Glutamatergic neuron (in vitro differentiated cells): ENCODE measurements at regions not wholly inside any gene's neighbourhood (a gene's known extent, or its start where the extent isn't known, plus 50 kb on each side); places are given as distances from the start of the nearest gene placed in this dataset.

Source experiments
- DNase-seq: peaks from one replicate; pipeline ENCODE4 v3.0.0; 2022
- H3K27ac Mint-ChIP-seq: one replicate; pipeline ENCODE4 v1.8.0; 2020; ENCODE audit warnings: mild to moderate bottlenecking, mixed read lengths, inconsistent platforms; ENCODE audit not compliant: unreplicated experiment
- H3K27me3 Mint-ChIP-seq: one replicate; pipeline ENCODE4 v1.8.0; 2020; ENCODE audit warnings: mild to moderate bottlenecking, moderate library complexity, mixed read lengths, inconsistent platforms; ENCODE audit not compliant: unreplicated experiment
- H3K36me3 Mint-ChIP-seq: one replicate; pipeline ENCODE4 v1.8.0; 2020; ENCODE audit warnings: mild to moderate bottlenecking, mixed read lengths, inconsistent platforms; ENCODE audit not compliant: unreplicated experiment
- H3K4me1 Mint-ChIP-seq: one replicate; pipeline ENCODE4 v1.8.0; 2020; ENCODE audit warnings: mild to moderate bottlenecking, low read depth, mixed read lengths, inconsistent platforms; ENCODE audit not compliant: unreplicated experiment
- H3K4me3 Mint-ChIP-seq: one replicate; pipeline ENCODE4 v1.8.0; 2020; ENCODE audit warnings: mild to moderate bottlenecking, mixed read lengths, inconsistent platforms; ENCODE audit not compliant: unreplicated experiment
- H3K9me3 Mint-ChIP-seq: one replicate; pipeline ENCODE4 v1.8.0; 2020; ENCODE audit warnings: mild to moderate bottlenecking, moderate library complexity, mixed read lengths, inconsistent platforms; ENCODE audit not compliant: unreplicated experiment
- CTCF ChIP-seq: fragments of 200-600 bp; sonication (generic); IDR thresholded peaks from one replicate; pipeline ENCODE4 v1.5.0; 2021; ENCODE audit not compliant: partially characterized antibody, unreplicated experiment

DNA sequence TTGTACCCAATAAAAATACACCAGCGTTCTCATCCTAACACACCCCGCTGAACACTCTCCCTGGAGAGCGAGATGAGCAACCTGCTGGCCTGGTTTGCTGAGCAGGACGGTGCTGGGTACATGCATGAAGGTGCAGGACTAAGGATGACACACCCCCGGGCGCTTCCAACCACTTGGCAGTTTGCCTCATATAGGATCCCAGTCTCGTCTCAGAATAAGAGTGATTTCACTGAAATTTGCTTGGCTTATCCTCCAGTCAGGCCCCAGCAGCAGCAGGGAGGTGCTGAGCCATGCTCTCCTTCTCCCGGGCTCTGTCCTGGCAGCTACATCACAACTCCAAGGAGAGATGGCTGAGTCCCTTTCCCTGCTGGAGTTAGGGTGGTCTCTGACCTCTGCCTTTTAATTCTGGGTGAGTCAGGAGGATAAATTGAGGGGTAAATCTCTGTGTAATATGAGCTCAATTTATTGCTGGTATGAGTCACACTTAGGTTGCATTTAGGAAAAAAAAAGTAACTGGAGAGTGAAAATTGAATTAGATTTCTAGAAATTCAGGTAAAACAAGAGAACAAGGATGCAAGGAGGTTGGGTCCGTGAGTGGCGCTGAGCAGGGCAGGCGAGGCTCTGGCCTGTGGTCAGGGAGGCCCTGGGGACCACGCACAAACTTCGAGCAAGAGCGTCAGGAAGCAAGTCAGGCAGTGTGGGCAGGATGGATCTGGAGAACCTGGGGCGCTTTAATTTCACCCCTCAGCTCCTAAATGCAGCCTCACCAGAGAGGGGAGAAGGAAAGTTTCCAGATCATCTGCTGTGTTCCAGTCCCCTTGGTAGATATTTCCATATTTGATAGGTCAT lies 974.0 kb downstream of the TBC1D22A start:
- TF ChIP-seq CTCF, result no peak
- Mint-ChIP-seq H3K4me3 (no peak overlapping the region), H3K27me3 (peaks cover 6% of the 10 kb centered on the region), H3K9me3 (peaks cover 15% of the 10 kb centered on the region), H3K36me3 (peaks cover 13% of the 10 kb centered on the region), H3K4me1 (no peaks in the 10 kb centered on the region), H3K27ac (no peak overlapping the region)
- no peak for DNase-seq

GRCh38 chr22:47734511-47734910 lies 972.1 kb downstream of the TBC1D22A start:
- no peak overlapping the region for H3K4me3 Mint-ChIP-seq
- peaks cover 15% of the 10 kb centered on the region for H3K9me3 Mint-ChIP-seq

GRCh38 chr22:47727641-47728040 lies 965.2 kb downstream of the TBC1D22A start:
- peaks cover 8% of the 10 kb centered on the region for H3K9me3 Mint-ChIP-seq
- no peak overlapping the region for H3K4me3 Mint-ChIP-seq
- peaks cover 1% of the 10 kb centered on the region for H3K27me3 Mint-ChIP-seq
- no peak overlapping the region for H3K27ac Mint-ChIP-seq
- no peak for TF ChIP-seq CTCF
- H3K4me1 Mint-ChIP-seq, result no peaks in the 10 kb centered on the region
- peaks cover 8% of the 10 kb centered on the region for H3K36me3 Mint-ChIP-seq
- no peak for DNase-seq

More at GRCh38 chr22:47734511-47734910, 972.1 kb downstream of the TBC1D22A start:
- no peak for TF ChIP-seq CTCF
- Mint-ChIP-seq H3K27me3 (peaks cover 3% of the 10 kb centered on the region), H3K36me3 (peaks cover 11% of the 10 kb centered on the region), H3K4me1 (no peaks in the 10 kb centered on the region), H3K27ac (no peak overlapping the region)
- no peak for DNase-seq

- Mint-ChIP-seq H3K9me3 (peaks cover 3% of the 10 kb centered on the region), H3K4me3 (no peak overlapping the region), H3K27me3 (no peaks in the 10 kb centered on the region), H3K4me1 (no peaks in the 10 kb centered on the region), H3K36me3 (peaks cover under 1% of the 10 kb centered on the region), H3K27ac (no peak overlapping the region)
- TF ChIP-seq CTCF, result no peak
- DNase-seq, result no peak
These were observed 962.3 kb downstream of the TBC1D22A start for GRCh38 chr22:47724751-47725150.

DNA sequence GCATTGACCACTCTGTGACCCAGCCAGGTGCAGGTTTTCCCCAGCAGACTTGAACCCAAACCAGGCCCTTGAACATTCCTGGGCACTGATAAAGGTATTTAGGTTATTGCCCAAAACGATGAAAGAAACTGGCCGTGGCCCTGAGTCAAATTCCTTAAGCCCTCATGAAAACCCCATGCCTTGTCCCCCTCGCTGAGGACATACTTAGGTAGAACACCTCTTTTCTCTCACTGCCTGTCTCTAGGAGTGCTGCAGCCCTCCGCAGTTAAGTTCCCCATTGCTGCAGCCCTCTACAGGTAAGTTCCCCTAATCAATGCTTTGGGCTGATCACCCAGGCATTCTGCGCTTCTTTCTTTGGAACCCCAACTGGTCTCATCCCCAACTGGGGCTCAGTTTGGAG lies 961.6 kb downstream of the TBC1D22A start:
- no peak for TF ChIP-seq CTCF
- no peak overlapping the region for H3K4me3 Mint-ChIP-seq
- no peak for DNase-seq
- no peaks in the 10 kb centered on the region for H3K4me1 Mint-ChIP-seq
- no peaks in the 10 kb centered on the region for H3K27me3 Mint-ChIP-seq
- no peak overlapping the region for H3K27ac Mint-ChIP-seq
- H3K9me3 Mint-ChIP-seq, result peaks cover 8% of the 10 kb centered on the region
- peaks cover 6% of the 10 kb centered on the region for H3K36me3 Mint-ChIP-seq
